WTC11 (cell line): ENCODE measurements at regions not wholly inside any gene's neighbourhood (a gene's known extent, or its start where the extent isn't known, plus 50 kb on each side); places are given as distances from the start of the nearest gene placed in this dataset.

ENCODE experiments used
- ATAC-seq: fragments of 200-7000 bp; cut with Tn5 transposase; 2 replicates; pipeline ENCODE4 v1.10.0; 2021; ENCODE audit warnings: mild to moderate bottlenecking, moderate library complexity
- CTCF ChIA-PET: fragments of 300-600 bp; sonication (Branson Sonifier 250); formaldehyde crosslinking; loops from one replicate; lab custom pipeline; 2021; ENCODE audit warnings: antibody characterized with exemption; lab: Charles Lee
- POLR2A ChIA-PET: fragments of 350-600 bp; sonication (Branson Sonifier 250); formaldehyde crosslinking; loops from one replicate; lab custom pipeline; 2021; ENCODE audit warnings: antibody characterized with exemption; lab: Charles Lee
- DNase-seq: peaks from one replicate; pipeline ENCODE4 v3.0.0; 2021; ENCODE audit warnings: low spot score
- H3K27ac Mint-ChIP-seq: 2 replicates; pipeline ENCODE4 v1.8.0; 2021; ENCODE audit warnings: mixed read lengths
- H3K27me3 Mint-ChIP-seq: 2 replicates; pipeline ENCODE4 v1.8.0; 2021; ENCODE audit warnings: low read depth, mild to moderate bottlenecking, moderate library complexity, mixed read lengths
- H3K36me3 Mint-ChIP-seq: 2 replicates; pipeline ENCODE4 v1.8.0; 2021; ENCODE audit warnings: mixed read lengths
- H3K4me1 Mint-ChIP-seq: 2 replicates; pipeline ENCODE4 v1.8.0; 2022; ENCODE audit warnings: mixed read lengths
- H3K4me3 Mint-ChIP-seq: 2 replicates; pipeline ENCODE4 v1.8.0; 2021; ENCODE audit warnings: mild to moderate bottlenecking, moderate library complexity, mixed read lengths
- H3K9me3 Mint-ChIP-seq: 2 replicates; pipeline ENCODE4 v1.8.0; 2021; ENCODE audit warnings: mixed read lengths
- AR ChIP-seq: fragments of 250-450 bp; sonication (Bioruptor Pico); IDR thresholded peaks from 2 replicates; pipeline ENCODE4 v1.9.0; 2021; ENCODE audit warnings: mild to moderate bottlenecking
- CTCF ChIP-seq: fragments of 200-600 bp; IDR thresholded peaks from 2 replicates; pipeline ENCODE4 v1.8.0; 2022; ENCODE audit warnings: antibody characterized with exemption
- FOXP1 ChIP-seq: sonication (generic); formaldehyde crosslinking; IDR thresholded peaks from 2 replicates; pipeline ENCODE4 v1.8.0; 2022; ENCODE audit warnings: missing genetic modification reagents, mild to moderate bottlenecking, moderate library complexity, borderline replicate concordance
- GTF2I ChIP-seq: fragments of 250-450 bp; sonication (Bioruptor Pico); conservative IDR thresholded peaks from 2 replicates; pipeline ENCODE4 v1.4.0; 2021; ENCODE audit warnings: mild to moderate bottlenecking
- HMGXB4 ChIP-seq: sonication (generic); formaldehyde crosslinking; IDR thresholded peaks from 2 replicates; pipeline ENCODE4 v1.8.1; 2023; ENCODE audit warnings: mild to moderate bottlenecking, moderate library complexity, missing genetic modification reagents
- IRF2 ChIP-seq: sonication (generic); formaldehyde crosslinking; IDR thresholded peaks from 2 replicates; pipeline ENCODE4 v1.8.0; 2022; ENCODE audit warnings: low read depth, missing genetic modification reagents, borderline replicate concordance
- KAT7 ChIP-seq: sonication (generic); formaldehyde crosslinking; IDR thresholded peaks from 2 replicates; pipeline ENCODE4 v1.8.1; 2023; ENCODE audit warnings: missing genetic modification reagents, mild to moderate bottlenecking, borderline replicate concordance
- MAX ChIP-seq: sonication (generic); formaldehyde crosslinking; IDR thresholded peaks from 2 replicates; pipeline ENCODE4 v1.8.0; 2022; ENCODE audit warnings: mild to moderate bottlenecking, missing genetic modification reagents
- RORB ChIP-seq: fragments of 250-450 bp; sonication (Bioruptor Pico); IDR thresholded peaks from 2 replicates; pipeline ENCODE4 v1.9.0; 2021; ENCODE audit warnings: mild to moderate bottlenecking
- SOX15 ChIP-seq: fragments of 250-450 bp; sonication (Bioruptor Pico); IDR thresholded peaks from 2 replicates; pipeline ENCODE4 v1.9.0; 2021; ENCODE audit warnings: mild to moderate bottlenecking
- ZNF232 ChIP-seq: sonication (generic); formaldehyde crosslinking; IDR thresholded peaks from 2 replicates; pipeline ENCODE4 v1.8.0; 2022; ENCODE audit warnings: mild to moderate bottlenecking, missing genetic modification reagents
- ZNF317 ChIP-seq: sonication (generic); formaldehyde crosslinking; IDR thresholded peaks from 2 replicates; pipeline ENCODE4 v1.8.1; 2023; ENCODE audit warnings: low read depth, mild to moderate bottlenecking, moderate library complexity, missing genetic modification reagents, borderline replicate concordance
- ZNF423 ChIP-seq: fragments of 250-450 bp; sonication (Bioruptor Pico); IDR thresholded peaks from 2 replicates; pipeline ENCODE4 v2.1.2; 2022; ENCODE audit warnings: mild to moderate bottlenecking, moderate library complexity
- ZNF671 ChIP-seq: fragments of 250-450 bp; sonication (Bioruptor Pico); IDR thresholded peaks from 2 replicates; pipeline ENCODE4 v1.8.0; 2021; ENCODE audit warnings: mild to moderate bottlenecking

- Mint-ChIP-seq H3K4me3 (no peak overlapping the region), H3K9me3 (peaks cover 9% of the 10 kb centered on the region), H3K4me1 (no peaks in the 10 kb centered on the region), H3K27ac (no peak overlapping the region), H3K27me3 (no peaks in the 10 kb centered on the region), H3K36me3 (peaks cover 2% of the 10 kb centered on the region; the same call in 1 of the 2 replicates)
- POLR2A ChIA-PET, result no interaction called here
- ATAC-seq (no peak), DNase-seq (no peak)
- CTCF ChIA-PET, result no interaction called here
- TF ChIP-seq CTCF (peak; percentile 52), ZNF423 (CRISPR knock-in tag) (no peak)
Measured at GRCh38 chr18:29892960-29893558, 1149.5 kb downstream of the DSC3 start.

- ChIA-PET CTCF (no interaction called here), POLR2A (no interaction called here)
- ATAC-seq (no peak), DNase-seq (no peak)
- Mint-ChIP-seq H3K27ac (no peak overlapping the region), H3K27me3 (no peaks in the 10 kb centered on the region), H3K9me3 (peaks cover 13% of the 10 kb centered on the region), H3K36me3 (peaks cover 3% of the 10 kb centered on the region), H3K4me1 (peaks cover 2% of the 10 kb centered on the region; the same call in 1 of the 2 replicates), H3K4me3 (no peak overlapping the region)
- TF ChIP-seq AR (CRISPR knock-in tag) (no peak), GTF2I (CRISPR knock-in tag) (no peak), ZNF671 (CRISPR knock-in tag) (no peak), ZNF317 (CRISPR knock-in tag) (no peak), HMGXB4 (no peak), SOX15 (CRISPR knock-in tag) (no peak), KAT7 (CRISPR knock-in tag) (no peak), ZNF232 (CRISPR knock-in tag) (no peak), IRF2 (CRISPR knock-in tag) (no peak), FOXP1 (CRISPR knock-in tag) (no peak)
Measured at GRCh38 chr18:29883114-29883513, 1159.4 kb downstream of the DSC3 start.

- H3K9me3 Mint-ChIP-seq, result peaks cover 16% of the 10 kb centered on the region
- ATAC-seq, result no peak
- ChIA-PET POLR2A (no interaction called here), CTCF (no interaction called here)
- no peak overlapping the region for H3K27ac Mint-ChIP-seq
- no peak for DNase-seq
- peaks cover 2% of the 10 kb centered on the region; the same call in 1 of the 2 replicates for H3K4me1 Mint-ChIP-seq
- peaks cover 5% of the 10 kb centered on the region for H3K36me3 Mint-ChIP-seq
- H3K27me3 Mint-ChIP-seq, result 0 out of 2 replicates have a peak, but pooled peaks cover under 1% of the 10 kb centered on the region
- TF ChIP-seq MAX (CRISPR knock-in tag), result no peak
- TF ChIP-seq RORB, result no peak
- no peak overlapping the region for H3K4me3 Mint-ChIP-seq
Measured at GRCh38 chr18:29882620-29883019, 1159.9 kb downstream of the DSC3 start.
